Lower leg skin (tissue), 4 donors: ENCODE measurements at regions not wholly inside any gene's neighbourhood (a gene's known extent, or its start where the extent isn't known, plus 50 kb on each side); places are given as distances from the start of the nearest gene placed in this dataset.

Source experiments
- DNase-seq, 2 donors: peaks; one replicate each; pipeline ENCODE4 v3.0.0-alpha.2; 2019; ENCODE audit warnings: low spot score in 2 of 2
- H3K4me3 ChIP-seq: fragments of 200-600 bp; sonication (generic); 2 replicates; pipeline ENCODE4 v1.5.1; 2017; ENCODE audit warnings: mild to moderate bottlenecking, low read depth; ENCODE audit not compliant: poor library complexity, severe bottlenecking
- CTCF ChIP-seq, 3 donors: fragments of 450-650 bp; IDR thresholded peaks; one replicate each; pipeline ENCODE4 v1.5.1; 2016; ENCODE audit warnings: antibody characterized with exemption in 3 of 3, mild to moderate bottlenecking in 3 of 3, moderate library complexity in 2 of 3
- POLR2A ChIP-seq, 2 donors: fragments of 450-650 bp; IDR thresholded peaks; one replicate each; pipeline ENCODE4 v1.6.1; 2016 to 2017; ENCODE audit warnings: antibody characterized with exemption in 2 of 2, mild to moderate bottlenecking in 1 of 2, moderate library complexity in 1 of 2
- WGBS, 2 donors: methylation state at CpG; one replicate each; pipeline ENCODE4 v1.1.5; 2018; 5-methylcytosine and 5-hydroxymethylcytosine counted together
- intact Hi-C: fragments of 100-400 bp; cut with DNase I; formaldehyde crosslinking; loops from one replicate; pipeline ENCODE4 v1.15.0; 2023; ENCODE audit warnings: low total_unique reads

DNA sequence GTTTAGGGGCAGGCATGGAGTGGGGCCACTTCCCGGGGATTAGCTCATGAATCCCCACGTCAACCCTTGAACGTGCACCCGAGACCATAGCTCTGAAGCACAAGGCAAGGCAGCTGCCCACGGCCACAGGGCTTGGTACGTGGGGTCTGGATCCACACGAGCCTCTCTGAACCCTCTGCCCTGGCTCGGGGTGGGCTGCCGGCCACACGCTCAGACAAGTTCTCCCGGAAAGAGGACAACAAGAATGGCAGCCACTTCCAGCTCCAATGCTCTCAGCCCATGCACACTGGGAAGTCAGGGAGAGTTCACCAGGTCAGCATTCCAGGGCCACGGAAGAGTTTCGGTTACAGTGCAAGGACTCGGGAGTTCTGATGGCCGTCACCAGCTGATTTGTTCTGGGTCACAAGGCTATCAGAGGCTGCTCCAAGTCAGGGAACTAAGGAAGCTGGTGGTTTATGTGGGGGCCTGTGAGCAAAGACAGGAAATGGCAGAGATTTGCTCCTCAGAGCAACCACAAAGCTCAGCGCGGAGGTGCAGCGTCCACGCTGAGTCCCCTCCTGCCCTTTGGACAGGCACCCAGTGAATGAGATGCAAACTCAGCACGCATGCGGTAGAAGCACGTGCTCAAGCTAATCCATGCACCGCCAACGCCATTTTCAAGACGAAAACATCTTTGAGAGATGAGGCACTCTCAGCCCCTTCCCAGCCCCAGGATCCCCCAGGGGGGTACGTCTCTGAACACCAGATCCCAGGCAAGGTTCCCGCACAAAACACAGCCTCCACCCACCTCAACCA, 356.4 kb downstream of the FOXL1 start:
- intact Hi-C loops, result no loop called here
- WGBS, 2 donors, result 64 to 72% methylated on average over 27 of the region's 27 CpGs
- no peak overlapping the region for H3K4me3 ChIP-seq
- no peak for DNase-seq
- TF ChIP-seq CTCF (IDR thresholded peaks at IDR 0.05) (no peak), POLR2A (IDR thresholded peaks at IDR 0.05) (no peak)

DNA sequence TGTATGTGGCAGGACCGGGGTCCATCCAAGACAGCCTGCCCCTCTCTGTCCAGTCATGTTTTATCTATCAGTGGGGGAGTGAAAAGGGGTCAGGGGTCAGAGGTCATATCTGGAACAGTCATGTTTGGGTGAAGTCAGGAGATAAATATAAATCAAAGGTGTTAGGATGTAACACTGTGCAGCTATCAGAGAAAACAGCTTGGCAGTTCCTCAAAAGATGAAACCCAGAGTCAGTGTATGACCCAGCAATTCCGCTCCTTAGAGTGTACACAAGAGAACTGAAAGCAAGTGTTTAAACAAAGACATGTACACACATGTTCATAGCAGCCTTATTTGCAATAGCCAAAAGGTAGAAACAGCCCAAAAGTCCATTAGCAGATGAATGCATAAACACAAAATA, 361.3 kb downstream of the FOXL1 start:
- TF ChIP-seq CTCF (IDR thresholded peaks at IDR 0.05) (no peak), POLR2A (IDR thresholded peaks at IDR 0.05) (no peak)
- 95 to 98% methylated on average over 2 of the region's 2 CpGs for WGBS, 2 donors
- intact Hi-C loops, result no loop called here
- no peak overlapping the region for H3K4me3 ChIP-seq
- DNase-seq, result no peak

DNA sequence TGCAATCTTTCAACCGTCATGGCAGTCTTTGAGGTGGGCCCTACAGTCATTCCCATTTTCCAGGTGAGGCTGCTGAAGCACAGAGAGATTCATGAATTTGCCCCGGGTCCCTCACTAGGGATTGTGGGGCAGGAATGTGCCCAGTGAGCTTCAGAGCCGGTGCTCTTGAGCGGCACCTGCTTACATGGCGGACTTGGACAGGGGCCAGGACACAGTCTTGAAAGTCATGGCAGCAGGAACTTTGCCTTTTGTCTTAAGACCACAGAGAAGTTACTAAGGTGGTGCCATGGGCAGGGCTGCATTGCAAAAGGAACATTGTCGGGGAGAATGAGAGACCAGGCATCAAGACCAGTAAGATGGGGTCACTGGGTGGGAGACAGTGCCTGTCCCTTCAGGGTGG, 363.4 kb downstream of the FOXL1 start:
- intact Hi-C loops, result no loop called here

GRCh38 chr16:86942151-86943051, 364.1 kb downstream of the FOXL1 start:
- WGBS, 2 donors, result 34% methylated on average over 21 of the region's 21 CpGs
- no peak overlapping the region for H3K4me3 ChIP-seq
- DNase-seq, result no peak
- intact Hi-C loops, result no loop called here
- TF ChIP-seq CTCF (IDR thresholded peaks at IDR 0.05), result no peak
- no peak for TF ChIP-seq POLR2A (IDR thresholded peaks at IDR 0.05)

More for the DNA sequence above, 363.4 kb downstream of the FOXL1 start:
- no peak overlapping the region for H3K4me3 ChIP-seq
- DNase-seq, result no peak
- no peak for TF ChIP-seq CTCF (IDR thresholded peaks at IDR 0.05)
- no peak for TF ChIP-seq POLR2A (IDR thresholded peaks at IDR 0.05)
- 69 to 72% methylated on average over 6 of the region's 6 CpGs for WGBS, 2 donors

- DNase-seq, result no peak
- TF ChIP-seq POLR2A (IDR thresholded peaks at IDR 0.05) (no peak), CTCF (IDR thresholded peaks at IDR 0.05) (no peak)
Observed at GRCh38 chr16:86945166-86945900, 367.0 kb downstream of the FOXL1 start.

More at GRCh38 chr16:86945166-86945900, 367.0 kb downstream of the FOXL1 start:
- H3K4me3 ChIP-seq, result no peak overlapping the region
- intact Hi-C loops, result no loop called here
- 86 to 87% methylated on average over 22 of the region's 22 CpGs for WGBS, 2 donors
